Body of pancreas (tissue), 4 donors: ENCODE measurements at regions not wholly inside any gene's neighbourhood (a gene's known extent, or its start where the extent isn't known, plus 50 kb on each side); places are given as distances from the start of the nearest gene placed in this dataset.
"Not testable (repeated sequence)": the region's sequence is repeated elsewhere in the genome, so short reads cannot be mapped to it uniquely, and the experiment has no call there.

ENCODE experiments used
- ATAC-seq: fragments of 150-250 bp; one replicate; pipeline ENCODE4 v1.9.1; 2016
- DNase-seq, 4 donors: peaks; one replicate each; pipeline ENCODE4 v3.0.0-alpha.2; 2019
- H3K27ac ChIP-seq, 4 donors: fragments of 200-600 bp; sonication (generic); 1 replicate in 3 of 4; 2 replicates in 1 of 4; pipeline versions ENCODE4 v1.5.1 to v1.6.1; 2016 to 2019; ENCODE audit warnings: mild to moderate bottlenecking in 1 of 4, mixed read lengths in 1 of 4, moderate library complexity in 1 of 4
- H3K27me3 ChIP-seq, 2 donors: fragments of 200-600 bp; sonication (generic); one replicate each; pipeline ENCODE4 v1.6.0; 2016; ENCODE audit warnings: mild to moderate bottlenecking in 1 of 2
- H3K36me3 ChIP-seq, 2 donors: fragments of 200-600 bp; sonication (generic); replicated peaks in 1 of 2; 2 replicates each; pipeline ENCODE4 v1.5.1; 2016; ENCODE audit warnings: low read depth in 2 of 2; ENCODE audit not compliant: insufficient read depth in 1 of 2
- H3K4me1 ChIP-seq: fragments of 200-600 bp; sonication (generic); one replicate; pipeline ENCODE4 v1.6.0; 2016
- H3K4me3 ChIP-seq, 2 donors: fragments of 200-600 bp; sonication (generic); 1 replicate in 1 of 2; 2 replicates in 1 of 2; pipeline ENCODE4 v1.5.1; 2016 to 2019
- H3K9me3 ChIP-seq, 3 donors: fragments of 200-600 bp; sonication (generic); 1 replicate in 2 of 3; 2 replicates in 1 of 3; pipeline ENCODE4 v1.5.1; 2016
- CTCF ChIP-seq, 7 experiments: fragments of 450-650 bp in 4 of 7; fragments of 200-600 bp in 3 of 7; sonication (generic) in 3 of 7; IDR thresholded peaks; one replicate each; pipeline ENCODE4 v1.5.1; 2016 to 2019; ENCODE audit warnings: antibody characterized with exemption in 7 of 7
- POLR2A ChIP-seq, 3 donors: fragments of 450-650 bp; IDR thresholded peaks; one replicate each; pipeline ENCODE4 v1.6.1; 2016; ENCODE audit warnings: antibody characterized with exemption in 3 of 3, mild to moderate bottlenecking in 2 of 3
- WGBS, 2 donors: methylation state at CpG; one replicate each; pipeline ENCODE4 v1.1.5; 2017; 5-methylcytosine and 5-hydroxymethylcytosine counted together
- intact Hi-C: fragments of 100-400 bp; cut with DNase I; formaldehyde crosslinking; loops from one replicate; pipeline ENCODE4 v1.15.1; 2023

- 86 to 92% methylated on average over 3 of the region's 3 CpGs for WGBS, 2 donors
- no peak for ATAC-seq
These were observed 133.7 kb upstream of the TSC22D2 start for GRCh38 chr3:150274372-150274771.

GRCh38 chr3:150273396-150273795, 134.7 kb upstream of the TSC22D2 start:
- no peak for ATAC-seq
- peaks cover 16% of the 10 kb centered on the region for H3K4me1 ChIP-seq

More at GRCh38 chr3:150274372-150274771, 133.7 kb upstream of the TSC22D2 start:
- Histone ChIP-seq H3K36me3 (no peaks in the 10 kb centered on the region), H3K27me3 (no peaks in the 10 kb centered on the region), H3K27ac (no peak overlapping the region), H3K4me1 (peaks cover 10% of the 10 kb centered on the region), H3K9me3 (no peaks in the 10 kb centered on the region), H3K4me3 (no peak overlapping the region)
- intact Hi-C loops: no loop called here
- TF ChIP-seq POLR2A (IDR thresholded peaks at IDR 0.05): no peak
- no peak for DNase-seq

GRCh38 chr3:150271591-150271960, 136.5 kb upstream of the TSC22D2 start:
- H3K9me3 ChIP-seq: no peaks in the 10 kb centered on the region
- H3K27ac ChIP-seq: no peak overlapping the region
- no peaks in the 10 kb centered on the region for H3K27me3 ChIP-seq
- no peaks in the 10 kb centered on the region for H3K36me3 ChIP-seq
- no peak overlapping the region for H3K4me3 ChIP-seq
- intact Hi-C loops: no loop called here
- ATAC-seq: no peak
- no peak for DNase-seq
- TF ChIP-seq CTCF (IDR thresholded peaks at IDR 0.05) (no peak), POLR2A (IDR thresholded peaks at IDR 0.05) (no peak)
- peaks cover 12% of the 10 kb centered on the region for H3K4me1 ChIP-seq

More at GRCh38 chr3:150273396-150273795, 134.7 kb upstream of the TSC22D2 start:
- DNase-seq: no peak
- intact Hi-C loops: no loop called here
- H3K27me3 ChIP-seq: no peaks in the 10 kb centered on the region
- WGBS, 2 donors: 63 to 78% methylated on average over 2 of the region's 2 CpGs
- no peak for TF ChIP-seq POLR2A (IDR thresholded peaks at IDR 0.05)
- no peak overlapping the region for H3K4me3 ChIP-seq
- H3K27ac ChIP-seq: no peak overlapping the region
- no peaks in the 10 kb centered on the region for H3K36me3 ChIP-seq
- no peaks in the 10 kb centered on the region for H3K9me3 ChIP-seq

GRCh38 chr3:150270883-150271590, 137.1 kb upstream of the TSC22D2 start:
- H3K4me3 ChIP-seq: no peak overlapping the region
- no peak overlapping the region for H3K27ac ChIP-seq
- H3K27me3 ChIP-seq: no peaks in the 10 kb centered on the region
- H3K36me3 ChIP-seq: no peaks in the 10 kb centered on the region
- no peak for ATAC-seq
- H3K9me3 ChIP-seq: no peaks in the 10 kb centered on the region
- DNase-seq: no peak
- TF ChIP-seq CTCF (IDR thresholded peaks at IDR 0.05): no peak
- no peak for TF ChIP-seq POLR2A (IDR thresholded peaks at IDR 0.05)
- intact Hi-C loops: no loop called here
- peaks cover 12% of the 10 kb centered on the region for H3K4me1 ChIP-seq
- 85 to 90% methylated on average over 4 of the region's 4 CpGs for WGBS, 2 donors

- H3K4me3 ChIP-seq, H3K9me3 ChIP-seq, intact Hi-C loops, DNase-seq, ATAC-seq, H3K36me3 ChIP-seq, H3K27ac ChIP-seq, H3K27me3 ChIP-seq: not testable (repeated sequence)
- 85 to 86% methylated on average over 3 of the region's 3 CpGs for WGBS, 2 donors
- peaks cover 12% of the 10 kb centered on the region for H3K4me1 ChIP-seq
These were observed 137.7 kb upstream of the TSC22D2 start for GRCh38 chr3:150270444-150270843.

GRCh38 chr3:150269526-150269925, 138.6 kb upstream of the TSC22D2 start:
- ATAC-seq (no peak), DNase-seq (no peak)
- no peaks in the 10 kb centered on the region for H3K36me3 ChIP-seq
- no peak for TF ChIP-seq POLR2A (IDR thresholded peaks at IDR 0.05)
- no peak for TF ChIP-seq CTCF (IDR thresholded peaks at IDR 0.05)
- H3K9me3 ChIP-seq: no peaks in the 10 kb centered on the region
- WGBS, 2 donors: 60 to 61% methylated on average over 3 of the region's 3 CpGs
- intact Hi-C loops: no loop called here
- H3K4me1 ChIP-seq: peaks cover 12% of the 10 kb centered on the region
- no peak overlapping the region for H3K4me3 ChIP-seq
- H3K27ac ChIP-seq: no peak overlapping the region
- no peaks in the 10 kb centered on the region for H3K27me3 ChIP-seq
